HL-60 (cell line): ENCODE measurements at regions not wholly inside any gene's neighbourhood (a gene's known extent, or its start where the extent isn't known, plus 50 kb on each side); places are given as distances from the start of the nearest gene placed in this dataset.

Source experiments
- DNase-seq, 2 experiments: peaks; one replicate each; pipeline ENCODE4 v3.0.0-alpha.2; 2010 to 2020; ENCODE audit warnings: low read depth in 1 of 2, low spot score in 1 of 2
- H3K27ac ChIP-seq: fragments of 250-450 bp; sonication (Bioruptor Pico); replicated peaks from 2 replicates; pipeline ENCODE4 v1.5.1; 2020; ENCODE audit warnings: mild to moderate bottlenecking, moderate library complexity
- H3K27me3 ChIP-seq: fragments of 250-450 bp; sonication (Bioruptor Pico); 2 replicates; pipeline ENCODE4 v1.5.1; 2021; ENCODE audit warnings: mild to moderate bottlenecking, moderate library complexity; ENCODE audit not compliant: insufficient read depth, poor library complexity, severe bottlenecking
- H3K4me3 ChIP-seq: replicated peaks from 2 replicates; pipeline ENCODE4 v1.5.1; 2011; ENCODE audit warnings: mild to moderate bottlenecking, control low read depth, low read length; ENCODE audit not compliant: insufficient read depth
- CTCF ChIP-seq: IDR thresholded peaks from one replicate; pipeline ENCODE4 v1.5.1; 2011; ENCODE audit warnings: low read length, control low read depth, inconsistent platforms; ENCODE audit not compliant: insufficient read depth
- GABPA ChIP-seq: IDR thresholded peaks from 2 replicates; pipeline ENCODE4 v1.6.1; 2012; ENCODE audit warnings: low read depth
- POLR2AphosphoS5 ChIP-seq: IDR thresholded peaks from 2 replicates; pipeline ENCODE4 v1.6.1; 2012; ENCODE audit warnings: low read depth
- SPI1 ChIP-seq: IDR thresholded peaks from 2 replicates; pipeline ENCODE4 v1.6.1; 2012; ENCODE audit warnings: low read depth, mild to moderate bottlenecking, borderline replicate concordance
- TF ChIP-seq, protein P1 (sequence below): IDR thresholded peaks from 2 replicates; pipeline ENCODE4 v1.6.1; 2012; ENCODE audit warnings: low read depth; ENCODE audit not compliant: insufficient replicate concordance

DNA sequence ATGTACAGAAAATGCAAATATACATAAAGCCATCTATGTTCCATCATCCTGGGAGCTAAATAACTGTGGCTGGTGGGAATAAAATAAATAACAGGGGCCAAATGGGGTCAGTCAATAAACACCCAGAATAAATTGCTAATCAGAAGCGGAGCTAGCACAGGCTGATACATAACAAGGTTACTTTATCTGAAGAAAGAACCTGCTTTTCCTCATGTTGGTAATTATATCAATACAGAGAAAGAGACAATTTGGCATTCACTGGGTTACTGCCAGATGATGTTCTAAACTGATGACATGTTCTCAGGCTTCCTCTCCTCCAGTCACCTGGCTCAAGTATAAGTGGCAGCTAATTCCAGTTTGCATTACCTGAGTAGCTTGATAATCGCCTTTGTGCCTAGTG, 144.9 kb upstream of the CD180 start:
- TF ChIP-seq CTCF = no peak
- TF ChIP-seq, protein P1, sequence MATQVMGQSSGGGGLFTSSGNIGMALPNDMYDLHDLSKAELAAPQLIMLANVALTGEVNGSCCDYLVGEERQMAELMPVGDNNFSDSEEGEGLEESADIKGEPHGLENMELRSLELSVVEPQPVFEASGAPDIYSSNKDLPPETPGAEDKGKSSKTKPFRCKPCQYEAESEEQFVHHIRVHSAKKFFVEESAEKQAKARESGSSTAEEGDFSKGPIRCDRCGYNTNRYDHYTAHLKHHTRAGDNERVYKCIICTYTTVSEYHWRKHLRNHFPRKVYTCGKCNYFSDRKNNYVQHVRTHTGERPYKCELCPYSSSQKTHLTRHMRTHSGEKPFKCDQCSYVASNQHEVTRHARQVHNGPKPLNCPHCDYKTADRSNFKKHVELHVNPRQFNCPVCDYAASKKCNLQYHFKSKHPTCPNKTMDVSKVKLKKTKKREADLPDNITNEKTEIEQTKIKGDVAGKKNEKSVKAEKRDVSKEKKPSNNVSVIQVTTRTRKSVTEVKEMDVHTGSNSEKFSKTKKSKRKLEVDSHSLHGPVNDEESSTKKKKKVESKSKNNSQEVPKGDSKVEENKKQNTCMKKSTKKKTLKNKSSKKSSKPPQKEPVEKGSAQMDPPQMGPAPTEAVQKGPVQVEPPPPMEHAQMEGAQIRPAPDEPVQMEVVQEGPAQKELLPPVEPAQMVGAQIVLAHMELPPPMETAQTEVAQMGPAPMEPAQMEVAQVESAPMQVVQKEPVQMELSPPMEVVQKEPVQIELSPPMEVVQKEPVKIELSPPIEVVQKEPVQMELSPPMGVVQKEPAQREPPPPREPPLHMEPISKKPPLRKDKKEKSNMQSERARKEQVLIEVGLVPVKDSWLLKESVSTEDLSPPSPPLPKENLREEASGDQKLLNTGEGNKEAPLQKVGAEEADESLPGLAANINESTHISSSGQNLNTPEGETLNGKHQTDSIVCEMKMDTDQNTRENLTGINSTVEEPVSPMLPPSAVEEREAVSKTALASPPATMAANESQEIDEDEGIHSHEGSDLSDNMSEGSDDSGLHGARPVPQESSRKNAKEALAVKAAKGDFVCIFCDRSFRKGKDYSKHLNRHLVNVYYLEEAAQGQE = no peak
- TF ChIP-seq SPI1 = no peak

GRCh38 chr5:67339219-67339767, 142.7 kb upstream of the CD180 start:
- TF ChIP-seq GABPA (no peak), CTCF (no peak), SPI1 (no peak), POLR2AphosphoS5 (no peak)
- TF ChIP-seq, protein P1 = no peak
- H3K4me3 ChIP-seq = no peak overlapping the region
- DNase-seq = no peak
- H3K27me3 ChIP-seq = no peaks in the 10 kb centered on the region
- H3K27ac ChIP-seq = no peak overlapping the region

More for the DNA sequence above, 144.9 kb upstream of the CD180 start:
- no peak for DNase-seq
- Histone ChIP-seq H3K4me3 (no peak overlapping the region), H3K27me3 (no peaks in the 10 kb centered on the region), H3K27ac (no peak overlapping the region)

DNA sequence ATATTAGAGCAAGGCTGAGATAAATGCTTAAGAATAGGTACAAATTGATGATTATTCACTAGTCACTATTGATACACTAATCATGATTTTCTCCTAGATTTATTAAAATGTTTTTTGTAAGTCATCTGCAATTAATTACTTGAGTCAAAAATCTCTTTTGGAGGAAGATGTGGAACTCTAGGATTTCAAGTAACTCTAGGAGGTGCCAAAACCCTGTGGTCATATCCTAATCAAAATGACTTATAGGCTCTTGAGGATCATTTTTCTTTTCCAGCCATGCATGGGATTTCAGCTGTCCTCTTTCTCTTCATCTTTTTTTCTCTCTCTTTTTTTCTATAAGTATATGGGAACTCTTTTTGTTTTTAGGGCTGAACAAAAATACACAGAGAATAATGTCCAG, 141.8 kb upstream of the CD180 start:
- no peak for DNase-seq
- H3K27me3 ChIP-seq = no peaks in the 10 kb centered on the region
- TF ChIP-seq POLR2AphosphoS5 (no peak), CTCF (no peak), SPI1 (no peak), GABPA (no peak)
- TF ChIP-seq, protein P1 = no peak
- H3K4me3 ChIP-seq = no peak overlapping the region
- H3K27ac ChIP-seq = no peak overlapping the region
